OCI-LY7 (cell line): ENCODE measurements at regions not wholly inside any gene's neighbourhood (a gene's known extent, or its start where the extent isn't known, plus 50 kb on each side); places are given as distances from the start of the nearest gene placed in this dataset.

ENCODE experiments used
- BruUV-seq: library from RNA; stranded (reverse); fragments of 400-500 nt; replicated peaks from 2 replicates; lab custom pipeline; 2021; lab: Mats Ljungman, UMichigan
- CTCF ChIA-PET: fragments of 300-600 bp; sonication (Branson Sonifier 250); formaldehyde crosslinking; loops from one replicate; lab custom pipeline; 2022; ENCODE audit warnings: antibody characterized with exemption; ENCODE audit not compliant: unreplicated experiment; lab: Charles Lee
- POLR2A ChIA-PET: fragments of 300-600 bp; sonication (Branson Sonifier 250); formaldehyde crosslinking; loops from one replicate; lab custom pipeline; 2022; ENCODE audit warnings: antibody characterized with exemption; lab: Charles Lee
- DNase-seq: peaks from one replicate; pipeline ENCODE4 v3.0.0-alpha.2; 2015; ENCODE audit warnings: low spot score
- H2AFZ ChIP-seq: fragments of 200-600 bp; sonication (generic), shearing (Covaris generic); 2 replicates; pipeline ENCODE4 v1.6.1; 2014; ENCODE audit warnings: mild to moderate bottlenecking, antibody characterized with exemption, low read length, moderate library complexity
- H3K27ac ChIP-seq: fragments of 200-600 bp; sonication (generic); 2 replicates; pipeline ENCODE4 v1.5.1; 2014; ENCODE audit warnings: mixed run types, low read depth, mild to moderate bottlenecking, moderate library complexity, low read length, inconsistent platforms; ENCODE audit not compliant: poor library complexity, severe bottlenecking
- H3K36me3 ChIP-seq: fragments of 200-600 bp; sonication (generic); 2 replicates; pipeline ENCODE4 v1.6.1; 2014; ENCODE audit warnings: mild to moderate bottlenecking, antibody characterized with exemption, low read length, moderate library complexity, mixed read lengths; ENCODE audit not compliant: insufficient read depth
- H3K4me1 ChIP-seq: fragments of 200-600 bp; sonication (generic); 2 replicates; pipeline ENCODE4 v1.5.1; 2014; ENCODE audit warnings: mild to moderate bottlenecking, low read length; ENCODE audit not compliant: insufficient read depth, poor library complexity, severe bottlenecking
- H3K4me2 ChIP-seq: fragments of 200-600 bp; sonication (generic); 2 replicates; pipeline ENCODE4 v1.6.1; 2014; ENCODE audit warnings: mild to moderate bottlenecking, low read length
- H3K4me3 ChIP-seq: fragments of 200-600 bp; sonication (generic); 2 replicates; pipeline ENCODE4 v1.5.1; 2014; ENCODE audit warnings: mild to moderate bottlenecking, low read depth, low read length; ENCODE audit not compliant: poor library complexity, severe bottlenecking
- H3K79me2 ChIP-seq: fragments of 200-600 bp; sonication (generic); 2 replicates; pipeline ENCODE4 v1.6.1; 2016; ENCODE audit warnings: low read depth, mild to moderate bottlenecking, low read length, moderate library complexity, mixed read lengths; ENCODE audit not compliant: insufficient read depth
- H3K9me2 ChIP-seq: fragments of 200-600 bp; sonication (generic); 2 replicates; pipeline ENCODE4 v1.6.1; 2016; ENCODE audit warnings: mild to moderate bottlenecking, low read length, mixed read lengths; ENCODE audit not compliant: insufficient read depth
- H3K9me3 ChIP-seq: fragments of 200-600 bp; sonication (generic); 2 replicates; pipeline ENCODE4 v1.6.1; 2014; ENCODE audit warnings: mild to moderate bottlenecking, mixed run types, low read length, mixed read lengths
- H4K20me1 ChIP-seq: fragments of 200-600 bp; sonication (generic); 2 replicates; pipeline ENCODE4 v1.6.1; 2014; ENCODE audit warnings: mild to moderate bottlenecking, antibody characterized with exemption, low read length, moderate library complexity, mixed read lengths; ENCODE audit not compliant: insufficient read depth
- CTCF ChIP-seq: fragments of 200-600 bp; sonication (generic); conservative IDR thresholded peaks from 2 replicates; pipeline ENCODE4 v1.5.1; 2014; ENCODE audit warnings: mild to moderate bottlenecking, antibody characterized with exemption, low read length, moderate library complexity, mixed read lengths
- EZH2phosphoT487 ChIP-seq: fragments of 200-600 bp; sonication (generic); IDR thresholded peaks from 2 replicates; pipeline ENCODE4 v1.6.1; 2018; ENCODE audit warnings: low read depth, borderline replicate concordance, mild to moderate bottlenecking, mixed run types, antibody characterized with exemption, low read length, moderate library complexity, mixed read lengths
- intact Hi-C: fragments of 100-400 bp; cut with micrococcal nuclease; formaldehyde crosslinking; loops from one replicate; pipeline ENCODE4 v1.10.0; 2022; ENCODE audit not compliant: unreplicated experiment

- peak overlapping the region; percentile 33; the same call in 1 of the 2 replicates for H2AFZ ChIP-seq
These were observed 63.9 kb upstream of the ASAP2 start for GRCh38 chr2:9142551-9143263.

DNA sequence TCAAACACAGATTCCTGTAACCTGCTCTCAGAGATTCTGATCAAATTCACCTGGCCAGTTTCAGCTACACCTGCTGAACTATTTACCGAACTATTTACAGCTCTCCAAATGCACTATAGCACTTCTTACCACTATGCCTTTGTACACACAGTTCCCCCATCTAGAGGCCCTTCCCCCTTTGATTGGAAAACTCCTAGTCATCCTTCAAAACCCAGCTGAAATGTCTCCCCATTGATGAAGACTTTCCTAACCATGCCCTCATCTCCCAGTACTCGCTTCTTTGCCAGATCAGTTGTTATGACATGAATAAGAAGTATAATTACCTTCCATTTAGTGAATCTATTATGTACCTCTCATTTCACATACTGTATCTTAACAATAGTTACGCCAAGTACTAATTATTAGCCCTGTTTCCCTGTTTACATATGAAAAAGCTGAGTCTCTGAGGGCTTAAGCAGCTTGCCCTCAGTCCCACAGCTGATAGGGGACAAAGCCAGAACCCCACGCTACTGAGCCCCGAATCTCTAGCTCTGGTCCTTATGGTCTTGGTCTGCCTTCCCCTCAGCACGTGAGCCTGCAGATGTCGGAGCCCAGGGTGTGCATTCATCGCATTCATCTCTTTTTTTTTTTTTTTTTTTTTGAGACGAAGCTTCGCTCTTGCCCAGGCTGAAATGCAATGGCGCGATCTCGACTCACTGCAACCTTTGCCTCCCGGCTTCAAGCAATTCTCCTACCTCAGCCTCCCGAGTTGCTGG, 64.7 kb upstream of the ASAP2 start:
- no peaks in the 10 kb centered on the region for H4K20me1 ChIP-seq
- H2AFZ ChIP-seq, result no peak overlapping the region
- no peaks in the 10 kb centered on the region for H3K9me3 ChIP-seq
- no peaks in the 10 kb centered on the region for H3K36me3 ChIP-seq
- DNase-seq, result no peak
- H3K9me2 ChIP-seq, result no peaks in the 10 kb centered on the region
- POLR2A ChIA-PET, result interaction anchor here (0.7 kb wide), 1 partner anchor 131 kb away, joined by 6 read pairs; no protein-coding TSS in a partner anchor
- no peak overlapping the region for H3K27ac ChIP-seq
- BruUV-seq, result no TSS peak
- CTCF ChIA-PET, result interaction anchor here (0.6 to 1.4 kb wide), 2 partner anchors 43 to 229 kb away, joined by 3 to 4 read pairs; no protein-coding TSS in a partner anchor
- TF ChIP-seq EZH2phosphoT487, result no peak
- TF ChIP-seq CTCF, result no peak
- intact Hi-C loops, result loop anchor here (1.0 to 5.0 kb wide), 4 partner anchors 191 to 280 kb away; partner anchors contain the start of genes CPSF3 and ITGB1BP1
- no peak overlapping the region for H3K4me3 ChIP-seq
- peaks cover 5% of the 10 kb centered on the region for H3K4me1 ChIP-seq
- H3K79me2 ChIP-seq, result no peaks in the 10 kb centered on the region
- H3K4me2 ChIP-seq, result no peak overlapping the region

More at GRCh38 chr2:9142551-9143263, 63.9 kb upstream of the ASAP2 start:
- Histone ChIP-seq H3K27ac (no peak overlapping the region), H3K79me2 (no peaks in the 10 kb centered on the region), H4K20me1 (no peaks in the 10 kb centered on the region), H3K4me2 (peak overlapping the region; percentile 50), H3K4me3 (peak overlapping the region; percentile 8), H3K9me2 (no peaks in the 10 kb centered on the region), H3K4me1 (peaks cover 5% of the 10 kb centered on the region), H3K9me3 (no peaks in the 10 kb centered on the region), H3K36me3 (no peaks in the 10 kb centered on the region)
- peak; percentile 94 for TF ChIP-seq CTCF
- no peak for TF ChIP-seq EZH2phosphoT487
- ChIA-PET CTCF (interaction anchor here (0.5 to 1.4 kb wide), 3 partner anchors 192 to 228 kb away, joined by 3 to 4 read pairs (median 3); no protein-coding TSS in a partner anchor), POLR2A (interaction anchor here (0.8 kb wide), 1 partner anchor 829 kb away, joined by 3 read pairs; no protein-coding TSS in a partner anchor)
- intact Hi-C loops, result loop anchor here (1.0 to 5.0 kb wide), 4 partner anchors 191 to 280 kb away; partner anchors contain the start of genes CPSF3 and ITGB1BP1
- DNase-seq, result peak; percentile 65
- no TSS peak for BruUV-seq
